ENCODE measurements at regions not wholly inside any gene's neighbourhood (a gene's known extent, or its start where the extent isn't known, plus 50 kb on each side); places are given as distances from the start of the nearest gene placed in this dataset.
"Not testable (repeated sequence)": the region's sequence is repeated elsewhere in the genome, so short reads cannot be mapped to it uniquely, and the experiment has no call there.

- H3K4me1 Mint-ChIP-seq, result peaks cover 37% of the 10 kb centered on the region
- peaks cover 15% of the 10 kb centered on the region for H3K27me3 Mint-ChIP-seq
- peaks cover 2% of the 10 kb centered on the region for H3K36me3 Mint-ChIP-seq
- no peak overlapping the region for H3K4me3 Mint-ChIP-seq
- peaks cover 4% of the 10 kb centered on the region for H3K9me3 Mint-ChIP-seq
- no peak overlapping the region for H3K27ac Mint-ChIP-seq
Observed at GRCh38 chr4:101421386-101421785, 74.1 kb upstream of the PPP3CA start.

GRCh38 chr4:101420661-101421060, 73.3 kb upstream of the PPP3CA start:
- H3K36me3 Mint-ChIP-seq, result peaks cover 2% of the 10 kb centered on the region
- no peak overlapping the region for H3K4me3 Mint-ChIP-seq
- H3K4me1 Mint-ChIP-seq, result peaks cover 41% of the 10 kb centered on the region
- peaks cover 4% of the 10 kb centered on the region for H3K9me3 Mint-ChIP-seq
- H3K27me3 Mint-ChIP-seq, result peaks cover 17% of the 10 kb centered on the region
- no peak overlapping the region for H3K27ac Mint-ChIP-seq

GRCh38 chr4:101419336-101420135, 72.2 kb upstream of the PPP3CA start:
- peak overlapping the region; percentile 30 for H3K27ac Mint-ChIP-seq
- H3K9me3 Mint-ChIP-seq, result peaks cover 4% of the 10 kb centered on the region
- peak overlapping the region; percentile 16 for H3K4me3 Mint-ChIP-seq

GRCh38 chr4:101418466-101418865, 71.1 kb upstream of the PPP3CA start:
- Mint-ChIP-seq H3K36me3 (peaks cover 1% of the 10 kb centered on the region), H3K27me3 (peaks cover 27% of the 10 kb centered on the region), H3K9me3 (no peaks in the 10 kb centered on the region), H3K4me3 (peak overlapping the region; percentile 82), H3K27ac (no peak overlapping the region), H3K4me1 (peaks cover 50% of the 10 kb centered on the region)

More at GRCh38 chr4:101419336-101420135, 72.2 kb upstream of the PPP3CA start:
- Mint-ChIP-seq H3K27me3 (peaks cover 24% of the 10 kb centered on the region), H3K4me1 (peaks cover 50% of the 10 kb centered on the region), H3K36me3 (peaks cover 3% of the 10 kb centered on the region)

GRCh38 chr4:101418055-101418454, 70.7 kb upstream of the PPP3CA start:
- Mint-ChIP-seq H3K27me3 (peaks cover 28% of the 10 kb centered on the region), H3K27ac (no peak overlapping the region), H3K9me3 (no peaks in the 10 kb centered on the region), H3K4me1 (peaks cover 50% of the 10 kb centered on the region), H3K36me3 (peaks cover 1% of the 10 kb centered on the region), H3K4me3 (peak overlapping the region; percentile 82)

GRCh38 chr4:101417046-101417445, 69.7 kb upstream of the PPP3CA start:
- Mint-ChIP-seq H3K27ac (no peak overlapping the region), H3K9me3 (no peaks in the 10 kb centered on the region), H3K4me3 (peak overlapping the region; percentile 36), H3K4me1 (peaks cover 50% of the 10 kb centered on the region), H3K36me3 (peaks cover 1% of the 10 kb centered on the region), H3K27me3 (peaks cover 33% of the 10 kb centered on the region)

- no peaks in the 10 kb centered on the region for H3K9me3 Mint-ChIP-seq
- no peak overlapping the region for H3K4me3 Mint-ChIP-seq
- peaks cover 50% of the 10 kb centered on the region for H3K4me1 Mint-ChIP-seq
- H3K27me3 Mint-ChIP-seq, result peaks cover 38% of the 10 kb centered on the region
- H3K36me3 Mint-ChIP-seq, result peaks cover 1% of the 10 kb centered on the region
- H3K27ac Mint-ChIP-seq, result no peak overlapping the region
Observed at GRCh38 chr4:101415962-101416361, 68.6 kb upstream of the PPP3CA start.

GRCh38 chr4:101414496-101414895, 67.2 kb upstream of the PPP3CA start:
- H3K27ac Mint-ChIP-seq, result no peak overlapping the region
- H3K36me3 Mint-ChIP-seq, result peaks cover 1% of the 10 kb centered on the region
- H3K9me3 Mint-ChIP-seq, result peaks cover under 1% of the 10 kb centered on the region
- H3K4me3 Mint-ChIP-seq, result no peak overlapping the region
- H3K4me1 Mint-ChIP-seq, result peaks cover 39% of the 10 kb centered on the region
- peaks cover 32% of the 10 kb centered on the region for H3K27me3 Mint-ChIP-seq

GRCh38 chr4:101411926-101412325, 64.6 kb upstream of the PPP3CA start:
- Mint-ChIP-seq H3K4me3 (no peak overlapping the region), H3K36me3 (peaks cover 1% of the 10 kb centered on the region), H3K27me3 (peaks cover 32% of the 10 kb centered on the region), H3K4me1 (peaks cover 16% of the 10 kb centered on the region), H3K9me3 (peaks cover 4% of the 10 kb centered on the region), H3K27ac (no peak overlapping the region)

- peaks cover 14% of the 10 kb centered on the region for H3K4me1 Mint-ChIP-seq
Observed at GRCh38 chr4:101411281-101411910, 64.1 kb upstream of the PPP3CA start.

GRCh38 chr4:101400096-101400495, 52.8 kb upstream of the PPP3CA start:
- no peak overlapping the region for H3K4me3 Mint-ChIP-seq
- no peak overlapping the region for H3K27ac Mint-ChIP-seq

More at GRCh38 chr4:101411281-101411910, 64.1 kb upstream of the PPP3CA start:
- not testable (repeated sequence) for H3K4me3 Mint-ChIP-seq, H3K27ac Mint-ChIP-seq, H3K36me3 Mint-ChIP-seq, H3K9me3 Mint-ChIP-seq
- peaks cover 32% of the 10 kb centered on the region for H3K27me3 Mint-ChIP-seq

GRCh38 chr4:101398807-101399206, 51.5 kb upstream of the PPP3CA start:
- Mint-ChIP-seq H3K27me3 (peaks cover 5% of the 10 kb centered on the region), H3K4me3 (no peak overlapping the region), H3K36me3 (no peaks in the 10 kb centered on the region), H3K27ac (no peak overlapping the region), H3K4me1 (peaks cover 4% of the 10 kb centered on the region), H3K9me3 (no peaks in the 10 kb centered on the region)

More at GRCh38 chr4:101400096-101400495, 52.8 kb upstream of the PPP3CA start:
- no peaks in the 10 kb centered on the region for H3K9me3 Mint-ChIP-seq
- H3K36me3 Mint-ChIP-seq, result no peaks in the 10 kb centered on the region
- peaks cover 5% of the 10 kb centered on the region for H3K27me3 Mint-ChIP-seq
- H3K4me1 Mint-ChIP-seq, result peaks cover 4% of the 10 kb centered on the region
